GM11168 (cell line): ENCODE measurements at regions not wholly inside any gene's neighbourhood (a gene's known extent, or its start where the extent isn't known, plus 50 kb on each side); places are given as distances from the start of the nearest gene placed in this dataset.

Experiments
- in situ Hi-C: fragments of 300-500 bp; cut with MboI; formaldehyde crosslinking; loops from one replicate; pipeline ENCODE4 v1.12.0; 2022; ENCODE audit warnings: low sequenced_read_pairs; ENCODE audit not compliant: unreplicated experiment

DNA sequence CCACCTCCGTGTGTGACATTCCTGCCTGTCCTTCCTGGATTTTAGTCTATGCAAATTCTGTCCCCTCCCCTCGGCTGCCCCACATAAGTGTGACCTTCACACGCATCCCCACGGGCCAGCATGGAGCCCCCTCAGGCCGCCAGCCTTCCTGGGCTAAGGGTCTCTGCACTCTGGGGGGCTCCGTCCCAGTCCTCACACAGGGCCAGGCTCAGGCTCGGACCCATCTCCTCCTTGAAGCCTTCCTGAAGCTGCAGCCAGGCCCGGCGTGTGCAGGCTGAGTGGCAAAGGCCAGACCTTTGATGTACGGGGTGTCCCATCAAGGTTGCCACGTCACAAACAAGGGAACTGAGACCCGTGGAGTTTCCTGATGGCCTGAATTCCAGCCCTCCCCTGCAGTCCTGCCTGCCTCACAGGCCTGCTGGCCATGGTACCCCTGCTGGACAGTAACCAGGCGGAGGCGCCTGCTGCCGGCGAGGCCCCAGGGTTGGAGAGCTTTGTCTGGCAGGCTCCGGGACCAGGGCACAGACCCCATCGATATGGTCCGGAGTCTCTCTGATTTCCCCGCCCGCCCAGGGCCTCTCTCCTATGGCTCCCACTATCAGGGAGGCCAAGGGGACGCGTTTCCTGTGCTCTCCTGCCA, 791.7 kb downstream of the BRD1 start:
- in situ Hi-C loops, result no loop called here

DNA sequence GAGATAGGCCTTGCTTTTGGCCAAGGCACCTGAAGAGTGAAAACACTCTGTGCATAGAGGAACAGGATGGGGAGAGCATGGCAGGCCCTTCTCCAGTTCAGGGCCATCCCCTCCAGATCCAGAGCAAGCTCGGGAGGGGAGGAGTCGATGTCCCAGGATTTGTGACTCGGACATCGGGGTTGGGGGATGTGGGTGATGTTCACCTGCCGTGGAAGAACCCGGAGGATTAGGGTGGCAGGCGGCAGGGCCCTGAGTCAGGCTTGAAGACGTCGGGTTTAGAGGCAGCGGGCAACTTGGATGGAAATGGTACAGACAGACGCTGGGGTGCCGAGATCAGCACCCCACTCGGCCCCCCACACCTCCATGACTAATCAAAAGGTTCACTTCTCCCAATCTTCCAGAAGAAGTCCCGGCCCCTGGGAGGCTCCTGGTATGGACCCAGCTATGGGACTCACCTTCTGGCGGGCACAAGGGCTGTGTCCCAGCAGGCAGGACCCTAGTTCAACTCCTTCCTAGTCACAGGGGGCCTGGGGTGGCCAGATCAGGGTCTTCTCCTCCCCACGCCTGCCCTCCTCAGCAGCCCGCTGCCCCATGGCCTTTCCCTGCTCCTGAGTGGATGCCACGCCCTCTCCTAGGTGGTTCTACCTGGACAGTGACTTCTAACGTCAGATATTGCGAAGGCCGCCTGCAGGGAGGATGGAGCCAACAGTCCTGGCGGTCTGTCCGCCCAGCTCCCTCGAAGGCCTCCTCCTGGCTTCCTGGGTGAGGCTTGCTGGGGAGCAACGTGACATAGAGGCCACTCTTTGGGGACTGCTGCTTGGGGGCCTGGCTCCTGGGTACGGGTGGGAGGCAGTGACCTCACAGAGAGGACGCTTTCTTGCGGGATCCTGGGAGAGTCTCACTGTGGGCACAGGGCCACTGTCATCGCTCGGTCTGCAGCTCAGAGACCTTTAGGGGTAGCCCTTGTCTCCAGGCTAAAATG, 792.5 kb downstream of the BRD1 start:
- in situ Hi-C loops, result no loop called here

DNA sequence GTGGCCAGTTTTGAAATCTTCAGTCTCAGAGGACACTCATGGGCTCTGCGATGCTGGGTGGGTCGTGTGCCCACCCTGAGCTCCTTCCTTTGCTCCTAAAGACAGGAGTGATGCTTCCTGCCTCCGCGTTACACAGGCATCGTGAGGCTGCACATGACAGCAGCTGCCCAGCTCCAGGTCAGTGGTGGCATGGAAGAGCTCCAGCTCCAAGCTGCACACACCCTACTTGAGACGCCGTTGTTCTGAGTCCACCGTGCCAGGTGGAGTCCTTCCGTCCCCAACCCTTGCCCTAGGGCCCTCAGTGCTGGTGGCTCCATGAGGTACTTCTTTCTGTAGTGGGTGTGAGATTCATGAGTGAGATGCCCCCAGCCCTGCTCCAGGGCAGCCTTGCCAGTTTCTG, 794.1 kb downstream of the BRD1 start:
- in situ Hi-C loops, result no loop called here

DNA sequence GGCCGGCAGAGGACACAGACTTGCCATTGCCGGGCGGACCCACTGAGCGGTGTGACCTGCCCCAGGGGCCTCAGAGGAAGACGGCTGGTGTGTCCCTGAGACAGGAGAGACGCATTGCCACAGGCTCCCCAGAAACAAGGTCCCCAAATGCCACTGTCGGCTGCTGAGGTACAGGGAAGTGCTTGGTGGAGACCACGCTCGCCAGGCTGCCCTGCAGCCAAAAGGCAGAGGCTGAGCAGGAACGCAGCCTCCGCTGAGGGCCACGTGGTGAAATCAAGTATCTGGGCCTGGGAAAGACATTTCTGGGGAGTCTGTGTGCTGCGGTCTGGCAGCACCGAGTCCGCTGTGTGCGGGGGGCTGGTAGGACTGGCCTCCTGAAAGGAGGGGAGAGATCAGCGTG, 794.9 kb downstream of the BRD1 start:
- in situ Hi-C loops, result no loop called here

DNA sequence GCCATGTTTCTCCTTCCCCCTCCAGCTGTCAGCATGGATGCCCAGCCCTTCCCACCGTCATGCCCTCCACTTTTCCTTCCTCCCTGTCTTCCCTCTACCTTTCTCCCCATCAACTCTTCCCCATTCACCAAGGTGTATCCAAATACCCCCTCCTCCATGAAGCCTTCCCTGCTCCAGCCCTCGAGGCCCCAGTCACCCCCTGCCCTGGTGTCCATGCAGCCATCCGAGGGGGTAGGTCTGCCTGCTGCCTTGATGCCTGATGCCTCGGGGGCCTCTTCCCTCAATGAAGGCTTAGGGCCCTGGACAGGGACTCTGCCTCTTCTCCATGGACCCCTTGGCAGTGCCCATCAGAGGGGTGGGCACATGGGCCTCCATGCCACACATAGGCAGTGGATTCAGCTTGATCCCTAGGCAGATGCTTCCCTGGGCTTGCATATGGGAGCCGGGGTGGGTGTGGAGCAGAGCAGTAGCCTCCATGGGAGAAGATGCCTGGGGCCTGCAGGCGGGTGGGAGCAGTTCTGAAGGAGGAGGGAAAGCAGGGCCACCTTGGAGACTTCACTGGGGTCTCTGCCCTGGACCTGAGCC, 795.8 kb downstream of the BRD1 start:
- in situ Hi-C loops, result no loop called here

DNA sequence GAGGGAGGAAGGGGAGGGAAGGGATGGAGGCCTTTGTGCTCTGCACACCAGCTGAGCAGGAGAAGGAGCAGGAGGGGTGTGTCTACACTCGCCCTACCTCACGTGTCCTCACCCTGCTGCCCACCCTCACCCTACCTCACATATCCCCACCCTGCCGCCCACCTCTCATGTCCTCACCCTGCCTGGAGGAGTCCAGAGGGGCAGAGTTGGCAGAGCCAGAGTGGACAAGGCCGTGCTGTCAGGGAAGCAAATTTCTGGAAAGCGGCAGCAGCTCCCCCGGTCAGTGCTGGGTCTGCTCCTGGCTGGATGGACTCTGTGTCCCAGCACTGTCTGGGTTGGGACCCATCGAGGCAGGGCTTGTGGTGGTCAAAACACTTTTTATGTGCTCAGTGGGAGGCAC, 799.6 kb downstream of the BRD1 start:
- in situ Hi-C loops, result no loop called here

DNA sequence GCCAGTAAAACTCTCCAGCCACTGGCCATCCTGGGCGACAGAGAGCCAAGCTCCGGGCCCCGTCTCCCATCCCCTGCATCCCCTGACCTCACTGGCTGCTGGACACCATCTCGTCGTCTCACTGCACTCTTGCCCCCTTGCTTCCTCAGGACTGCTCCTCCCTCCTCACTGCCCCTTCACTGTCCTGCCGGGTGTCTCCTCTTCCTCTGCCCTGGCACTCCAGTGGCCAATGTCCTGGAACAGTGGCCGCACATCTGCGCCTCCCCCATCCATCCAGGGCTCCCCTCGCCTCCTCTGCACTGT, 800.4 kb downstream of the BRD1 start:
- in situ Hi-C loops, result no loop called here

DNA sequence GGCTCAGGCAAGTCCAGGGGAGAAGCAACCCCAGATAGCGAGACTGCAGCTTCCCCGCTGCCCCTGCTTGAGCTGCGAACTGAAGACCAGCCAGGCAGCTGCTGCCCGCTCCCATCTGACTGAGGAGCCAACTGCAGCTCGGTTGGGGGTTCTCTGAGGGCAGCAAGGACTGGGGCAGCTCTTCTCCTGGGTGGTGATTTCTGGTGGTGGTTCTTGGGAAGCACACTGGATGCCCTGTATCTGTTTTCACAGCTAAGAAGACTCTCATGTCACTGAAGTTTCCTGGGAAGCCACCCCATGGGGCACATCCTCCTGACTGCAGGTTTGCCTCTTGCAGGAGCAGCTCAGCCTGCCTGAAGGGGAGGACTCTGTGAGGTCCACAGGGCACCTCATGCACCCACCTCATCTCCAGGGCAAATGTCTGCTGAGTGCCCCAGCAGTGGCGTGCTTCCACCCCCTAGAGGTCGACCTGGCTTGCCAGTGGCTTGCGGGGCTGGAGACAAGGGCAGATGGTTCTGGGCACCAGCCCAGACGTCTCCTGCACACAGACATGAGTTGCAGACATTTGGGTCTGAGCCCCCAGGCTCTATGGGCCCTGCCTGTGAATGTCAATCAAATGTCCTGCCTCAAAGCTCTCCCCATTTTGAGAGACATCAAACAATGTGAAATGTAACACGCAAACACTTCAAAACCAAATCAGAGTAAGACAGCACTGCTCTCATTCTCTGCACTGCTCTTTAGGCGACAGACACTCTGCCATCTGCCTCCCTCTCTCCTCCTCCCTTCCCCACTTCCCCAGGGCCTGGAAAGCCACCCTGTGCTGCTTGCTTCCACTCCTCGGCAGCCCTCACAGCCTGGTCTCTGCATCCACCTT, 800.9 kb downstream of the BRD1 start:
- in situ Hi-C loops, result no loop called here

DNA sequence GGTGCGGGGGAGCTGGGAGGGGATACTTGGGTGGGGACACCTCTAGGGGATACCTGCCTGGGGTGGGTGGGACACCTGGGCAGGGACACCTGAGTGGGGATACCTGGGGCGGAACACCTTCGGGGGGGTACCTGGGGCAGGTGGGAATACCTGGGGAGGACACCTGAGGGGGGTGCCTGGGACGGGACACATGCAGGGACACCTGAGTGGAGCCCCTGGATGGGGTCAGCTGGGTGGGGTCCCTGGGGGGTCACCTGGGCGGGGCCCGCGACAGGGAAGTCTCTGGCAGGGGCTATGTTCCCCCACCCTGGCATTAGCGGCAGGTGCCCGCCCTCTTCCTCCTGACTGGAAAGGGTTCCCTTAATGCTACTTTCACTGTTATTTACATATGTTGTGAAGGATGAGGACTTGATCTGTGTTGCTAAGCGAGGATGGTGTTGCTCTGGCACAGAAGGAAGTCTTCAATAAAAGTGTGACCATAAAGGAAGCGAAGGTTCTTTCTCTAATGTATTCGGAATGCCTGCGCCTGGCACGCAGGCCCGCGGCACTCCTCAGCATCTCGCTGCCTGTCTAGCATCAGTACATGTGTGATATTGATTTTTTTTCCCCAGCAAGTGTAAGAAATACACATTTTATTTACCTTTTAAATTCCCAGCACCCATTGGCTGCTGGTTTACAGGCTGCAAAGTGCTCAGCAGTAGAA, 801.7 kb downstream of the BRD1 start:
- in situ Hi-C loops, result no loop called here

DNA sequence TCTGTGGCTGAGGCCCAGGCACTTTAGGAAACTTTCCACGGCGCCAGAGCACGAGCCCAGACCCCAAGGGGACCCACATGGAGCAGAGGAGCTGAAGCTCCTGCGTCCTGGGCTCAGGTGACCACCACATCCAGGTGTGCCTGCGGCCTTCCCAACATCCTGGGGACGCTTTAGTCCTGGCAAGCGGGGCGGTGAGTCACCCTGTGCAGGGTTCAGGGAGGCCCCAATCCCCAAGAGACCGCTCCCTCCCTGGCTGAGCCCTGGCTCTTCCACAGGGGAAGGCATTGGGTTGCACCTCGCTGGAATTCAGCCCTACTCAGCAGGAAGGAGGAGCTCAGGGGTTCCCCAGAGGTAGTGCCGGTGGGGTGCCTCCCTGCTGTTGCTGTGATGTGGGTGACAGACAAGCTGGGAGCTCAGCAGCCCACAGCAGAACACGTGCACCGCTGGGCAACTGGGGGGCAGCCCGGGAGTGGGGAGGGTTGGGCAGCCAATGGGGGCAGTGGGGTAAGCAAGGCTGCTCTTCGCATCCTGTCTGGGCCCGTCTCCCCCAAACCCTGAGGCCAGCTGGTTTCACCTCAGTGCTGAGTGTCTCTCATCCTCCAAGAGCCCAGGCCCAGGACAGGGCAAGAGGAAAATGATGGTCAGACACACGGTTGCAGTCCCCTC, 802.8 kb downstream of the BRD1 start:
- in situ Hi-C loops, result no loop called here

DNA sequence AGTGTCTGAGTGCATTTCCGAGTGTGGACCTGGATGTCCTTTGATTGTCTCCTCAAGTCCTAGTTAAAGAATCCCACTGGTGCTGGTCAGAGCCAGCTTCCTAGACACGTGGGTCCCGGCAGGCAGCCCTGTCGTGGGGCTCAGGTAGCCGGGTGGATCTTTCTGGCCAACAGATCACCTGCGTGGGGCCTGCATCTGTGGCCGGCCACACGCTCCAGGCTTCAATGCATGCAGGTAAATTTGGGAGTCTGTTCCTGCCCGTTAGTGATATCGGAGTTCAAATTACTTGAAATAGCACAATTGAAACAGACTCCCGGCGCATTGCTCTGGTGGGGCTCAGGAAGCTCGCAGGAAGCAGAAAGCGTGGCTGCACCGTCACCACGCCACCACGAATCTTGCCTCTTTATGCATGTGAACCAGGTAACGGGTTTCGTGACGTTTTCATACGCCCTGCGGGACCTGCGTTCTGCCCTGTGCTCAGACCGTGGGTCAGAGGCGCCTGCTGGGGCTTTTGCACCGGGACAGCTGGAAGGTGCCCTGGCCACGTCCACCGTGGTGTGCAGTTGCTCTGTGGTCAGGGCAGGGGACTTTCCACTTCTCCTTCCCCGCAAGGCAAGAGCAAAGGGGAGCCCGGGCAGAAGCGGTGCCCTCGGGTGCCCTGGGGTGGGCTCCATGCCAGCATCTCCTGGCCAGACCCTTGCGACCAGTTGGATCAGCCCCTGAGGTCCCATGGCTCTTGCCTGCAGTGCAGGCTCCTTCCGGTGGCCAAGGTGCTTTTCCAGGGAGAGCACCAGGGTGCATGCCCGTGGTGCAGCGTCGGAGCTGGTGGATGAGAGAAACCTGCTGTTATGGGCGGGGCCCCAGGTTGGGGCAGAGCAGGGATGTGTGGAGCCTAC, 803.5 kb downstream of the BRD1 start:
- in situ Hi-C loops, result no loop called here

DNA sequence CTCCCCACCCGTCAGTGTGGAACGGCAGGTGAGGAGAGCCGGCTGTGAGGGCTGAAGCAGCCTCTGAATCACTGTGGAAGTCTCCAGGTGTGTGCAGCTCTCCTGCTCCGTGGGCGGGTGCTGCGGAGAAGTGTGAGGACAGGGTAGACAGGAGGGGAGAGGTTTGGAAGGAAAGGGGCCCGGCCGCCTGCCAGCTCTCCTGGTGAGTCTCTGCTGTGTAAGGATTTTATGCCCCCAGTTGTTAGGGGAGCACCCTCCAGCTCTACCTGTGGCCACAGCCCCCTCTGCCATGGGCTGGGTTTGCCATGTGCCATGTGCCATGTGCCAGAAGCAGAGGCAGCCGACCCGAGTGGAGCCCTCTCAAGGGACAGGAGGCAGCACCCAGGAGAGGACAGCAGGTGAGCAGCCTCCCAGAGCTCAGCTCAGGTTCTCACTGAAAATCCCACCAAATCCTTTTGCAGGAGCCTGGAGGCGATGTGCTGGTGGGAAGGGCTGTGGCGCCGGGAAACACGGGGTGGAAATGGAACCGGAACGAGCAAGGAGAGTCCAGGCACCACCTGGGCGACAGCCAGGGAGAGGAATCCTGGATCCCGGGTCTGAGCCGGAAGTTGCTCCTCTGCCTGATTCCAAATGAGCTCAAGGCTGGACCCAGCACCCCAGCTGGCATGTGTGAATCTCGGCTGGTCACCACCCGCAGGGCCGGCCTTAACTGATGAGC, 804.4 kb downstream of the BRD1 start:
- in situ Hi-C loops, result no loop called here

DNA sequence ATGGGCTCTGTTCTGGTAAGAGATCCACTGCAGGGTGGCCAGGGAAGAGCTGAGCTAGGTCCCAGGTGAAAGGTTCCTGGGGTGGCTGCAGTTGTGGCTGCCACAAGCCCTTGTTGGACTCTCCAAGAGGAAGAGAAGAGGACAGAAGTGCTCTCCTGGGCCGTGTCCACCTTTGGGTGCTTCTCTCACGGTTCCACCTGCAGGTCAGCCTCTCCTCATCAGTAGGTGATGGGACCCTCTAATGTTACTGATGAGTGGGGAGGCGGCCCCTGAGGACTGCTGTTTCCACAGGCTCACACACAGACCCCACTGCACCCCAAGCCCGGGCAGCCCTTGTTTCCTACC, 804.9 kb downstream of the BRD1 start:
- in situ Hi-C loops, result no loop called here

DNA sequence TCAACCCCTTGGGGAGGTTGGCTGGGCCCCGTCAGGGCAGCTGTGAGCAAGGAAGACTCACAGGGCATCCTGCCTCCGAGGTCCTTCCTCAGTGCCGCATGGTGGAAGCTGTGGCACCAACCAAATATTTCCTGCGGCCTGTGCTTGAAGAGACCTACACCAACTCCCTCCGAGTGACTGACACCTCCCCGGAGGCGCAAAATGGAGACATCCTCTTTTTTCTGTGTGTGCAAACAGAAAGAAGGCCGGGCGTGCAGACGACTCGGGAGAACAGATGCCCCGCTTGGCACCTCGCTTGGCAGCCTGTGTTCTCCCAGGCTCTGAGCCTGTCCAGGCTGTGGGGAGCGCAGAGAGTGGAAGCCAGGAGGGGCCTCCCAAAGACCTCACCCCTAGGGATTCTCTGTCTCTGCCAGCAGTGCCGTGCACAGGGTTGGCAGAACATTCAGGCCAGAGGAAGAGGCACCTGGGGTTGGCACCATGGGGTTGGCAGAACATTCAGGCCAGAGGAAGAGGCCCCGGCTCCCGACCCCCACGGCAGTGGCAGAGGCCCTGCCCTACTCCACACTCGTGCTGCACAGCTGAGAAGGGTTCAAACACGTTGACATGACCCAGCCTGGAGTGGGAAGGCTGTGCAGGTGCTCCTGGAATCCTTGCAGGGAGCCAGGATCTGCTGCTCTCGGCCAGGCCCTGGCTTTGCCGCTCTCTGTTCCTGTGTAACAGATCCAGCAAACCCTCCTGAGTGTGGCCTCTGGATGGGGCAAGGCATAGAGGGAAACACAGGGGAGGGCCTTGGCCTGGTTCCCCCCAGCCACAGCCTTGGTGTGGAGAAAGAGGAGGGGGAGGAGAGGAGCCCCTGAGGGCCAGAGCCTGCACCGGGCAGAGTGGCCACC, 805.5 kb downstream of the BRD1 start:
- in situ Hi-C loops, result no loop called here

DNA sequence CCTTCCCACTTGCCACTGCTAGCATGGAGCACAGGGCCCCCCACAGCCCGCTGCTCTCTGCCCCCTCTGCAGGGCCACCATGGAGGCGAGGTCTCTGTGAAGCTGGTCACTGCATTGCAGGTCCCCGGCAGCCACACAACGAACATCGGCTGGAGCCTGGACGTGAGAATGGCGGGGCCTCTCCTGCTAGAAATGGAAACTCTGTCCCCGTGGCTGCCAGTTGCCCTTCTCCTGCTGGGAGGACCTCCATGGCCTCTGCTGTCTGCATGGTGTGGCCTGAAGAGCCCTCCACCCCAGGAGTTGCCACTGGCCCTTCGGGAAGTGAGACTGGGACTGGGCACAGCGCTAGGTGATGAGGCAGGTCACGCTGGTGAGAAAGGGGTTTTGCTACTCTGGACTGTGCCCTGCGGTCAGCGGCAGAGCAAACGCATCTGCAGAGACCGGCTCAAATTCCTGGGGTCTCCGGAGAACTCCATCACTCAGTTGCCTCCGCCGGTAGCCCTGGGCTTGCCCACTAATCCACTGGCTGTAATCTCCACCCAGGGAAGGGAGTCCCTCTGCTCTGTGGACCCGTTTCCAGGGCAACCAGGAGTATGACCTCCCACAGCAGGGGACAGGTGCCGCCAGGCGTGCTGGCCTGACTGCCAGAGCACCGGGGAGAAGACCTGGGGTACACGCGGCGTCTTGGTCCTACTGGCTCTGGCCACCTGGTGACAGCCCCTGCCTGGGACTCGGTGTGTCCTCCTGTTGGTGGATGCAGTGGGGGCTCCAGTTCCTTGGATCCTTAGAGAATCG, 806.3 kb downstream of the BRD1 start:
- in situ Hi-C loops, result no loop called here
